Spleen (tissue), 11 donors: ENCODE measurements at regions not wholly inside any gene's neighbourhood (a gene's known extent, or its start where the extent isn't known, plus 50 kb on each side); places are given as distances from the start of the nearest gene placed in this dataset.
"Not testable (repeated sequence)": the region's sequence is repeated elsewhere in the genome, so short reads cannot be mapped to it uniquely, and the experiment has no call there.

Experiments used
- DNase-seq: peaks from one replicate; pipeline ENCODE4 v3.0.0-alpha.2; 2020
- H3K27ac ChIP-seq, 8 donors: fragments of 200-600 bp; sonication (generic) in 7 of 8; 1 replicate in 4 of 8; 2 replicates in 4 of 8; pipeline versions ENCODE4 v1.5.0 to v1.8.0; 2016 to 2021; ENCODE audit warnings: inconsistent platforms in 4 of 8, mild to moderate bottlenecking in 4 of 8, moderate library complexity in 1 of 8
- H3K27me3 ChIP-seq, 7 donors: fragments of 200-600 bp; sonication (generic) in 6 of 7; replicated peaks in 1 of 7; 1 replicate in 4 of 7; 2 replicates in 3 of 7; pipeline versions ENCODE4 v1.5.0 to v1.8.0; 2016 to 2021; ENCODE audit warnings: inconsistent platforms in 3 of 7, mild to moderate bottlenecking in 1 of 7
- H3K36me3 ChIP-seq, 6 donors: fragments of 200-600 bp; sonication (generic) in 5 of 6; 1 replicate in 4 of 6; 2 replicates in 2 of 6; pipeline versions ENCODE4 v1.5.0 to v1.8.0; 2016 to 2021; ENCODE audit warnings: inconsistent platforms in 2 of 6
- H3K4me1 ChIP-seq, 6 donors: fragments of 200-600 bp; sonication (generic) in 5 of 6; 1 replicate in 3 of 6; 2 replicates in 3 of 6; pipeline versions ENCODE4 v1.5.0 to v1.8.0; 2016 to 2021; ENCODE audit warnings: inconsistent platforms in 3 of 6
- H3K4me3 ChIP-seq, 8 donors: fragments of 200-600 bp; sonication (generic) in 7 of 8; 1 replicate in 4 of 8; 2 replicates in 4 of 8; pipeline versions ENCODE4 v1.5.0 to v1.8.0; 2016 to 2021; ENCODE audit warnings: inconsistent platforms in 4 of 8, mild to moderate bottlenecking in 4 of 8, moderate library complexity in 2 of 8
- H3K9me3 ChIP-seq, 8 donors: fragments of 200-600 bp; sonication (generic) in 7 of 8; 1 replicate in 4 of 8; 2 replicates in 4 of 8; pipeline versions ENCODE4 v1.5.0 to v1.8.0; 2016 to 2021; ENCODE audit warnings: inconsistent platforms in 4 of 8
- WGBS, 5 donors: extraction: QIAGEN DNeasy Blood & Tissue Kit in 3 of 5; methylation state at CpG; one replicate each; pipeline versions ENCODE4 v1.1.5 to v1.1.7; 2013 to 2018; 5-methylcytosine and 5-hydroxymethylcytosine counted together
- intact Hi-C: fragments of 100-400 bp; cut with DNase I; formaldehyde crosslinking; loops from one replicate; pipeline ENCODE4 v1.15.0; 2023; ENCODE audit warnings: low total_unique reads
- TF ChIP-seq, protein P1 (sequence below), 11 experiments: fragments of 200-600 bp in 7 of 11; fragments of 450-650 bp in 4 of 11; sonication (generic) in 4 of 11; IDR thresholded peaks in 8 of 11; conservative IDR thresholded peaks in 3 of 11; 1 replicate in 7 of 11; 2 replicates in 4 of 11; pipeline versions ENCODE4 v1.4.0 to v1.8.0; 2016 to 2021; ENCODE audit warnings: antibody characterized with exemption in 11 of 11, inconsistent platforms in 4 of 11, mild to moderate bottlenecking in 1 of 11
- donor health status: healthy with polysubstance abuse.
- donor health status: DM: no; HTN: no; CAD: no; lungs with moderate emphysema.
- donor health status: DM: no; HTN: no; CAD: no.
- donor health status: Bipolar disorder and iron deficiency.
- donor health status: healthy.
- donor health status: DM: no; HTN: no; CAD: no.
- donor health status: DM: yes; HTN: yes; CAD: no.

DNA sequence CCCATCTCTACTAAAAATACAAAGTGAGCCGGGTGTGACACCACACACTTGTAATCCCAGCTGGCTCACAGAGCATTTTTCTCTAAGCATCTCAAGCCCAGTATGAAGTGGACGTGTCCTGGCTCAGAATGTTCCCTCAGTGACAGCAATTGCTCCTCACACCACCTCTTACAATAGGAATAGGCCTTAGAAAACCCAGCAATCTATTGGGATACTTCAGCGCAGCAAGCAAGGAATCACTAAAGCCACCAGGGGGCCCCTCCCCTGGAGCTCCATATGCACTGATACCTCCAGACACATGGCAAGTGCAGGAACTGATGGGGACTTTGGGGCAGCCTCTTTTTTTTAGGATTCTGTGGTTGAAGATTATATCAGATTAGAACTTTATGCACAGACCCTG lies 82.5 kb upstream of the GOLGA6L6 start:
- intact Hi-C loops, H3K36me3 ChIP-seq, H3K27me3 ChIP-seq, H3K27ac ChIP-seq, H3K4me3 ChIP-seq, DNase-seq, H3K4me1 ChIP-seq, H3K9me3 ChIP-seq: not testable (repeated sequence)
- WGBS, 5 donors: 65 to 81% (median 72%) methylated on average over 2 to 3 of the region's 3 CpGs
- TF ChIP-seq, protein P1, sequence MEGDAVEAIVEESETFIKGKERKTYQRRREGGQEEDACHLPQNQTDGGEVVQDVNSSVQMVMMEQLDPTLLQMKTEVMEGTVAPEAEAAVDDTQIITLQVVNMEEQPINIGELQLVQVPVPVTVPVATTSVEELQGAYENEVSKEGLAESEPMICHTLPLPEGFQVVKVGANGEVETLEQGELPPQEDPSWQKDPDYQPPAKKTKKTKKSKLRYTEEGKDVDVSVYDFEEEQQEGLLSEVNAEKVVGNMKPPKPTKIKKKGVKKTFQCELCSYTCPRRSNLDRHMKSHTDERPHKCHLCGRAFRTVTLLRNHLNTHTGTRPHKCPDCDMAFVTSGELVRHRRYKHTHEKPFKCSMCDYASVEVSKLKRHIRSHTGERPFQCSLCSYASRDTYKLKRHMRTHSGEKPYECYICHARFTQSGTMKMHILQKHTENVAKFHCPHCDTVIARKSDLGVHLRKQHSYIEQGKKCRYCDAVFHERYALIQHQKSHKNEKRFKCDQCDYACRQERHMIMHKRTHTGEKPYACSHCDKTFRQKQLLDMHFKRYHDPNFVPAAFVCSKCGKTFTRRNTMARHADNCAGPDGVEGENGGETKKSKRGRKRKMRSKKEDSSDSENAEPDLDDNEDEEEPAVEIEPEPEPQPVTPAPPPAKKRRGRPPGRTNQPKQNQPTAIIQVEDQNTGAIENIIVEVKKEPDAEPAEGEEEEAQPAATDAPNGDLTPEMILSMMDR (IDR thresholded peaks at IDR 0.05 in 8 of 11, conservative IDR thresholded peaks at IDR 0.05 in 3 of 11): peak in 1 of 11 experiments; percentile 26

GRCh38 chr15:20622117-20622516 lies 80.5 kb upstream of the GOLGA6L6 start:
- DNase-seq, intact Hi-C loops, H3K4me1 ChIP-seq, H3K9me3 ChIP-seq, H3K36me3 ChIP-seq, H3K27me3 ChIP-seq, H3K4me3 ChIP-seq, H3K27ac ChIP-seq: not testable (repeated sequence)
- no CpG with 5 or more reads among the region's 9 CpGs for WGBS, 5 donors

DNA sequence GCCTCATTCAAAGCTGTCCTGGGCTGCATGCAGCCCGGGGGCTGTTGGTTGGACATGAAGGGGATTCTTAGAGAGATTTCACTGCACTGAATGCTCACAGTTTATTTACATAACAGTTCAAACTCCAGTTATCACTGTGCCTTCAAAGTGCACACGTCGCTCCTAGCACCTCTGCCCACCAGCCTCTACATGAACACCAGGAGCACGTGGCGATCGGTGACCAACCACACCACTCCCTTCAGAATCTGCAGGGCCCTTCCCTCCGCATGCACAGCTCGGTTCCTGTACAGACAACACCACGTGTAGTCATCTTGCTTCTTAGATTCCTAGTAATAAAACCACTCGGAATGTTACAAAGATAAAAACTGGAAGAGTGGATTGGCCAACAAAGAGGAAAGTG lies 72.9 kb upstream of the GOLGA6L6 start:
- H3K27me3 ChIP-seq, H3K9me3 ChIP-seq, H3K36me3 ChIP-seq, H3K4me1 ChIP-seq, intact Hi-C loops, H3K4me3 ChIP-seq, H3K27ac ChIP-seq: not testable (repeated sequence)
- DNase-seq: peak; percentile 54
- WGBS, 5 donors: 65 to 86% (median 78%) methylated on average over 7 to 9 of the region's 10 CpGs

- H3K4me1 ChIP-seq, intact Hi-C loops, H3K27ac ChIP-seq, H3K27me3 ChIP-seq, H3K9me3 ChIP-seq, H3K4me3 ChIP-seq, H3K36me3 ChIP-seq: not testable (repeated sequence)
- WGBS, 5 donors: 79 to 87% (median 83%) methylated on average over 10 to 15 of the region's 15 CpGs
- DNase-seq: peak; percentile 41
These were observed 71.2 kb upstream of the GOLGA6L6 start for GRCh38 chr15:20612796-20613195.

DNA sequence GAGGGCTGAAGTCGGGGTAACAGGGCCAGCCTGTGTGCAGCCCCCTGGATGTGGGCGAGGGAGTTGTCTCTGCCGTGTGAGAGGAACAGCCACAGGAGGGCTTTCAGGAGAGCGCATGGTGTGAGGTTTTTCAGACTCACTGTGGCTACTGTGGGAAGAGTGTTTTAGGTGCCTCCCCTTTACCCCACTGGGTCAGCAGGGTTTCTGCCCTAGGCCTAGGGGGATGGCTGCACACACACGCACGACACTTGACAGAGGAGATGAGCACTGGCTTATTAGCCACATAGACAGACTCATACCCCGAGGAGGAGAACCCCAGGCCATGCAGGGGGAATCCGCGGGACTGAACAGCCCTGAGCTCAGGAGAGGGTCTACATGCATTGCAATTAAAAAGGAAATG lies 70.8 kb upstream of the GOLGA6L6 start:
- H3K4me3 ChIP-seq, H3K27ac ChIP-seq, H3K27me3 ChIP-seq, H3K36me3 ChIP-seq, intact Hi-C loops, H3K9me3 ChIP-seq, H3K4me1 ChIP-seq: not testable (repeated sequence)
- peak; percentile 68 for DNase-seq
- WGBS, 5 donors: 77 to 86% (median 83%) methylated on average over 4 to 9 of the region's 9 CpGs

DNA sequence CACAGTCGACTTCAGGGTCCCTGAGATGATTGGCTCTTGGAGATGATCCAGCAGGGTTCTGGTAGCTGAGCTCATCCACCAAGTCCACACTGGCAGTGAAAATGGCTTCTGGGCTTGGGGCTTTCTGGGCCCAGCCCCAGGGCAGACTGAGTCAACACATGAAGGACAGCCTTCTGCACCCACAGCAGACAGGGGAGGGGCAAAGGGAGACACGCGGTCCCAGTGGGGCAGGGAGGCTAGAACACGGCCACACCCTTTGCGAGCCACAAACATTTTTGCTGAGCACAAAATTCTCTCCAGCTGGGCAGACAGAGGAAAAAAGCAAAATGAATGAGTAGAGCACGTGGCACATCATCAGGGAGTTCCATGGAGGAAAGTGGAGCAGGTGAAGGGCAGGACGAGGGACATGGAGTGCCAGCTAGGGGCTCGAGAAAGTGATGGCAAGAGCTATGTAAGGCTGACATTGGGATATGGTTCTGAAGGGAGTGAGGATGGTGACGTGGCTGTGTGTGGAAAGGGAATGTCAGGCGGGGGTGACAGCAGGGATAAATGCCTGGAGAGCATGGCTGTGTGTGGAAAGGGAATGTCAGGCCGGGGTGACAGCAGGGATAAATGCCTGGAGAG lies 70.2 kb upstream of the GOLGA6L6 start:
- DNase-seq: peak; percentile 47
- WGBS, 5 donors: 53 to 71% (median 60%) methylated on average over 2 to 4 of the region's 11 CpGs; no CpG with 5 or more reads in 2 of the 5 donors
- intact Hi-C loops, H3K4me1 ChIP-seq, H3K27me3 ChIP-seq, H3K4me3 ChIP-seq, H3K9me3 ChIP-seq, H3K27ac ChIP-seq, H3K36me3 ChIP-seq: not testable (repeated sequence)

DNA sequence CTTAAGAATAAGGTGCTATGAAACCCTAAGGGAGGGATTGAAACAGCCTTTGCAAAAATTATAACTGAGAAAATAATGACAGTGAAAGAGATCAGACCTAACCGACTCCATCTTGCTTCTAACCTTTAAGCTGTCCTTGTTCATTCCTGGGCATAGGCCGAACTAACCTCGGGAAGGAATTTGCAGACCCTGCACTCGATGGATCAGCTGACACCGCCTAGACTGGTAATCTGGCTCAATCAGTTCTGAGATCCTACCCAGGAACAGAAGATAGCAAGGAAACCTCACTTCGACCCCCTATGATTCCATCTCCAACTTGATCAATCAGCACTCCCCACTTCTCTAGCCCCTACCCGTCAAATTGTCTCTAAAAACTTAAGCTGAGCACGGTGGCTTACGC lies 66.6 kb upstream of the GOLGA6L6 start:
- WGBS, 5 donors: 90 to 100% (median 91%) methylated on average over 4 to 5 of the region's 9 CpGs
- H3K36me3 ChIP-seq, intact Hi-C loops, H3K27me3 ChIP-seq, H3K4me3 ChIP-seq, H3K4me1 ChIP-seq, H3K27ac ChIP-seq, H3K9me3 ChIP-seq: not testable (repeated sequence)
- DNase-seq: peak; percentile 32

DNA sequence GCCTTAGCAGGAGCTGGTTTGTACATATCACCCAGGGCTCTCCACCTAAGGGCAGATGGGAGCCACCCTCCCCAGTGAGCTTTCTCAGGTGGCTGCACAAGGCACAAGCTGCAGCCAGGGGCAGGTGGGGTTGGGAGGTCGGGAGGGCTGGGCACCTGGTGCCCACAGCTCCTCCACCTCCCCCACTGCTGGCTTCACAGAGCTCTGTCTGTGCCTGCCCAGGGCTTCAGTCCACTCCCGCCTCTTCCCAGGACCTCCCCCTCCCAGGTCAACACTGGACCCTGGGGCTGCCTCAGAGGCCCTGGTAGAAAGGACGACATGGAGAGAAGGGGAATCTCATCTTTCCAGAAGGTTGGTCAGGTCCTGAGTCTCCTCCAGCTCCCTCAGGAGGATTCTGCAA lies 55.6 kb upstream of the GOLGA6L6 start:
- H3K4me3 ChIP-seq, H3K36me3 ChIP-seq, H3K27ac ChIP-seq, H3K9me3 ChIP-seq, intact Hi-C loops, H3K4me1 ChIP-seq, H3K27me3 ChIP-seq: not testable (repeated sequence)
- 50 to 79% (median 55%) methylated on average over 2 of the region's 3 CpGs; no CpG with 5 or more reads in 2 of the 5 donors for WGBS, 5 donors
- DNase-seq: peak; percentile 14

DNA sequence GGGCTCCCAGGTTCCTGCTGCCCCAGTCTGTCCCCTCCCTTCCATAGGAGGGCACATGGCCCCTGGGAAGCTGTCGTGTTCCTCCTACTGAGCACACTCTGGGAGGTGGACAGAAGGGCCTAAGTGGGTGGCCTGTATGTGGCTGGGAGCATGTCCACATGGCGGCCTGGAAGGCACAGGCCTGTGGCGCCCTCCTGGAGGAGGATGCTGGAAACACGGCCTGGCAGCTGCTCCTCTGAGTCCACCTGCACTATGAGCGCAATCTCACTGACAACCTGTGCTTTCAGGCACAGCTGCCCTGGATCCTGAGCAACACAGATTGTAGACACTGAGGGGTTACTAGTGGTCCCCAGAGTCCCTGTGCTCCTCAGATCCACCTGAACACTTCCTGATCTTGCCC lies 52.6 kb upstream of the GOLGA6L6 start:
- intact Hi-C loops, H3K27ac ChIP-seq, H3K36me3 ChIP-seq, H3K4me3 ChIP-seq, H3K4me1 ChIP-seq, H3K27me3 ChIP-seq, H3K9me3 ChIP-seq: not testable (repeated sequence)
- DNase-seq: peak; percentile 10
- 85 to 96% (median 92%) methylated on average over 2 of the region's 5 CpGs; no CpG with 5 or more reads in 2 of the 5 donors for WGBS, 5 donors

DNA sequence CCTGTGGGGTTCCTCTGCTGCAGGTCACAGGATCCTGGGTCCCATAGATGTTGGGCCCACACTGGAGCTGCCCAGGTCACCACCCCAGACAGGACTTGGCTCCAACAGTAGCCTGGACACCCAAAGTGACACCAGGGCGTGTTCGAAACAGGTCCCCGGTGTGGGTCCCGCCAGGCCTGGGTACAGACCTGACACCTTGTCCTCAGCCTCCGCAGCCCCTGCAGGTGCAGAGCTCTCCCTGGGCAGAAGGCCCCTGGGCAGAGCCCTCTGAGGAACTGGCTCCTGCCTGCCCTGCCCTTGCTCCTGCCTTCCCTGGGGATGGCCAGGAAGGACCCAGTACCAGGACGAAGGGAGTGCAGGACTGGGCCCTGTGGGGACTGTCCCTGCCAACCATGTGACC lies 50.3 kb upstream of the GOLGA6L6 start:
- H3K36me3 ChIP-seq, H3K4me3 ChIP-seq, H3K9me3 ChIP-seq, H3K27ac ChIP-seq, H3K27me3 ChIP-seq, H3K4me1 ChIP-seq, intact Hi-C loops: not testable (repeated sequence)
- DNase-seq: peak; percentile 54
- 93 to 94% (median 93%) methylated on average over 2 to 5 of the region's 6 CpGs; no CpG with 5 or more reads in 2 of the 5 donors for WGBS, 5 donors
